Skeletal muscle tissue (tissue), 3 donors: ENCODE measurements at regions not wholly inside any gene's neighbourhood (a gene's known extent, or its start where the extent isn't known, plus 50 kb on each side); places are given as distances from the start of the nearest gene placed in this dataset.
"Not testable (repeated sequence)": the region's sequence is repeated elsewhere in the genome, so short reads cannot be mapped to it uniquely, and the experiment has no call there.

Source experiments
- H3K27ac ChIP-seq: one replicate; pipeline ENCODE4 v1.7.0; 2013; ENCODE audit warnings: mild to moderate bottlenecking, low read depth, low read length, inconsistent platforms
- H3K27me3 ChIP-seq, 3 donors: one replicate each; pipeline ENCODE4 v1.7.0; 2013; ENCODE audit warnings: low read length in 3 of 3; ENCODE audit not compliant: control insufficient read depth in 3 of 3, insufficient read depth in 3 of 3
- H3K36me3 ChIP-seq, 3 donors: one replicate each; pipeline ENCODE4 v1.7.0; 2013; ENCODE audit warnings: low read length in 3 of 3; ENCODE audit not compliant: control insufficient read depth in 3 of 3, insufficient read depth in 3 of 3
- H3K4me1 ChIP-seq, 3 donors: one replicate each; pipeline ENCODE4 v1.7.0; 2013; ENCODE audit warnings: low read length in 3 of 3, mild to moderate bottlenecking in 3 of 3; ENCODE audit not compliant: control insufficient read depth in 3 of 3, insufficient read depth in 3 of 3
- H3K4me3 ChIP-seq, 3 donors: one replicate each; pipeline ENCODE4 v1.7.0; 2013; ENCODE audit warnings: low read length in 3 of 3
- H3K9ac ChIP-seq, 3 donors: one replicate each; pipeline ENCODE4 v1.7.0; 2013; ENCODE audit warnings: low read length in 3 of 3, mild to moderate bottlenecking in 3 of 3, moderate library complexity in 2 of 3, low read depth in 1 of 3
- H3K9me3 ChIP-seq, 3 donors: one replicate each; pipeline ENCODE4 v1.7.0; 2013; ENCODE audit warnings: low read length in 3 of 3; ENCODE audit not compliant: control insufficient read depth in 3 of 3
- donor health status: Osteomylitis.

DNA sequence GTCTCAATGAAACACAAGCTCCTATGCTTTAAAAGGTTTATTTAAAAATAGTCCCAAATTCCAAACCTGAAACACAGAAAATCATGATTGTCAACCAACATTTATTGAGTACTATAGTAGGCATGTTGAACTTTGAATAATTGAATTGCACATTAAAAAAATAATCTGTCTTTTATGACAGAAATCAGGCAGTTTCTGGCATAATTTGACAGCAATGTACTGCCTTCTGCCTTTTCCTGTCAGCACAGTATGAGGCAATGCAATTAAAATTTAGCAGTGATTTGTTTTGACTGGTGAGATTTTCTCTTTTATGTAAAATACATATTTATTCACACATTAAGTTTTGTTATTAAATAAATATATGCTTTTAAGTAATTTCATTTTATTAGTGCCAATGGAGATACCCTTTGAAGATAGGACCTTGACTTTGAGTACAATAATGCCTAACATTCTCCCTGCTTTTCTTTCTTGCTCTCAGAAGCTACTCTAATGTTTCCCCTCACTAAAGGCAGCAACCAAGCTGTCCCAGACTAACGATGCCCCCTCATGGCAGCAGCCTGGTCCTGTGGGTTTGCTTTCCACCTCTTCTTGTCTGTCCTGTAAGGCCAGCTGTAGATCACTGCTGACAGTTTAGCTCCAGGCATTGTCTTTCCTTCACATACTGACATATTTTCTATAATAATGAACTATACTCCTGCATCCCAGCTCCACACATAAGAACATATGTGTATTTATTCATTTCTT is 346.7 kb downstream of the IL20RB start:
- Histone ChIP-seq H3K27ac (no peak overlapping the region), H3K4me1 (no peaks in the 10 kb centered on the region), H3K27me3 (no peaks in the 10 kb centered on the region), H3K9me3 (no peaks in the 10 kb centered on the region), H3K36me3 (no peaks in the 10 kb centered on the region), H3K4me3 (no peak overlapping the region), H3K9ac (no peak overlapping the region)

DNA sequence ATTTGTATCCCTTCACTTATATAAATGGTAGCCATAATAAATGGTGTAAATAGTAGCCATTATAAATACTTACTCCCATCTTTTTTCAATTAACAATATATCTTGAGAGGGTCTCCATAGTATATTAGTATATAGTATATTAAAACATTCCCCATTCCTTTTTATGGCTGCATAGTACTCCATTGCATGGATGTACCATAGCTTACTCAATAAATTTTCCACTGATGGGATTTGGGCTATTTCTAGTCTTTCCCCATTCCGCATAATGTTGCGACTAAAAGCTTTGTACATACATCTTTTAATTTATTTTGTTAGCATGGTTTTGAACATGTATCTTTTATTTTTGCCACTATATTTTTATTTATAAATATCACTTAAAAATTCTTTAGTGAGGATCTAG is 366.3 kb downstream of the IL20RB start:
- Histone ChIP-seq H3K27me3 (no peaks in the 10 kb centered on the region), H3K27ac (no peak overlapping the region), H3K9me3 (no peaks in the 10 kb centered on the region), H3K36me3 (no peaks in the 10 kb centered on the region), H3K4me3 (no peak overlapping the region), H3K9ac (no peak overlapping the region), H3K4me1 (no peaks in the 10 kb centered on the region)

- H3K36me3 ChIP-seq, result no peaks in the 10 kb centered on the region
- H3K9me3 ChIP-seq, result no peaks in the 10 kb centered on the region
- H3K27ac ChIP-seq, result no peak overlapping the region
- no peak overlapping the region for H3K9ac ChIP-seq
- no peaks in the 10 kb centered on the region for H3K4me1 ChIP-seq
- H3K4me3 ChIP-seq, result no peak overlapping the region
- H3K27me3 ChIP-seq, result no peaks in the 10 kb centered on the region
Measured at GRCh38 chr3:137325170-137325569, 367.4 kb downstream of the IL20RB start.

DNA sequence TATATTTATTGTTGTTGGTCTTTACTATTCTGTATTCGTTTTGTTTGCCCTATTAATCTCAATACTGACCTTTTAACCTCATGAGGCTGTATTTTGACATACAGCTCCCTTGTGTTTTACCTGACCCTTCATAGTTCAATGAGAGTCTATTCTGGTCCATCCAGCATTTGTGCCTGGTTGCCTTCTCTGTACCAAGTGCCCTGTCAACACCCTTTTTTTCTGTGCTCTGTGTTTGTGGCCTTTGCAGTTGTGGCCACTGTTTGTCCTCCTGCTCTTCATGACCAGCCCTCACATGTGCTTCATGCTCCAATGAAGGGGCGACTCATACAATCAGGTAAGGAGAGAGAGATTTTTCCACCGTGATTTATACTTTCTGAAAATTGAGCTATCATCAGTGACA is 368.2 kb downstream of the IL20RB start:
- no peaks in the 10 kb centered on the region for H3K9me3 ChIP-seq
- H3K9ac ChIP-seq, result no peak overlapping the region
- H3K27ac ChIP-seq, result no peak overlapping the region
- no peaks in the 10 kb centered on the region for H3K36me3 ChIP-seq
- H3K27me3 ChIP-seq, result no peaks in the 10 kb centered on the region
- no peaks in the 10 kb centered on the region for H3K4me1 ChIP-seq
- no peak overlapping the region for H3K4me3 ChIP-seq

DNA sequence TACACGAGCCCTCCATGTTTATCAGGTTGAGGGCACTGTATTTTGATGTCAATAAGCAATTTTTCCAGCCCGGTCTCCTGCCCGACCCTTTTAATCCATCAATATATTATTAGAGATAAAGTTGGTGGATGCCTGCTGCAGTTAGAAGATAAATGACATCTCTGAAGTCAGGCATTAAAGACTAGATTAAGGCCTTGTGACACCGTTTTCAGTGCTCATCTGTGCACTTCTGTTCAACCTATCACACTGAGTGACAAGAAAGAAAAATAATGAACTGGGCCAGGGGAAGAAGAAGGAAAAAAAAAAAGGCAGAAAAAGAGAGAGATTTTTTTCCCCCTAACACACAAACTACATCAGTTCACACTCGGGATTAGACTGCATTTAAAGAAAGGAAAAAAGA is 371.8 kb downstream of the IL20RB start:
- H3K4me1 ChIP-seq, result no peaks in the 10 kb centered on the region
- H3K9ac ChIP-seq, result no peak overlapping the region
- H3K36me3 ChIP-seq, result no peaks in the 10 kb centered on the region
- peaks cover 0 to 5% (median 0%) of the 10 kb centered on the region in 3 donors for H3K27me3 ChIP-seq
- H3K27ac ChIP-seq, result no peak overlapping the region
- H3K9me3 ChIP-seq, result peaks cover 0 to 2% (median 0%) of the 10 kb centered on the region in 3 donors
- H3K4me3 ChIP-seq, result no peak overlapping the region

GRCh38 chr3:137330246-137330645 is 372.5 kb downstream of the IL20RB start:
- Histone ChIP-seq H3K27me3 (peaks cover 0 to 5% (median 0%) of the 10 kb centered on the region in 3 donors), H3K27ac (no peak overlapping the region), H3K4me1 (no peaks in the 10 kb centered on the region), H3K9me3 (peaks cover 0 to 2% (median 0%) of the 10 kb centered on the region in 3 donors), H3K36me3 (no peaks in the 10 kb centered on the region), H3K9ac (no peak overlapping the region), H3K4me3 (no peak overlapping the region)

DNA sequence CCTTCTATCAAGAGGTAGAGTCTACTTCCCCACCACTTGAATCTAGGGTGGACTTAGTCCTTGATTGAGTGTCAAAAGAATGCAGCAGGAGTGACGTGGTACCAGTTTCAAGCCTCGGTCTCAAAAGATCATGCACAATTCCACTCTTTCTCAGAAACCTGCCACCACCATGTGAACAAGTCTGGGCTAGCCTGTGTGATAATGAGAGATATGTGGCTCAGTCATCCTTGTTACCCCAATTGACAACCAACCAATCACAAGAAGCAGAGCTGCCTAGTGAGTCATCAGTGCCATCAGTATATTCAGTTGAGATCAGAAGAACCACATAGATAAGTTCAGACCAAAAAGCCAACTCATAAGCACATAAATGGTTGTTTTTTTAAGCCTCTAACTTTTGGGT is 374.5 kb downstream of the IL20RB start:
- Histone ChIP-seq H3K9me3 (peaks cover 0 to 2% (median 0%) of the 10 kb centered on the region in 3 donors), H3K4me3 (no peak overlapping the region), H3K9ac (no peak overlapping the region), H3K27me3 (peaks cover 0 to 5% (median 0%) of the 10 kb centered on the region in 3 donors), H3K36me3 (no peaks in the 10 kb centered on the region), H3K27ac (no peak overlapping the region), H3K4me1 (no peaks in the 10 kb centered on the region)

DNA sequence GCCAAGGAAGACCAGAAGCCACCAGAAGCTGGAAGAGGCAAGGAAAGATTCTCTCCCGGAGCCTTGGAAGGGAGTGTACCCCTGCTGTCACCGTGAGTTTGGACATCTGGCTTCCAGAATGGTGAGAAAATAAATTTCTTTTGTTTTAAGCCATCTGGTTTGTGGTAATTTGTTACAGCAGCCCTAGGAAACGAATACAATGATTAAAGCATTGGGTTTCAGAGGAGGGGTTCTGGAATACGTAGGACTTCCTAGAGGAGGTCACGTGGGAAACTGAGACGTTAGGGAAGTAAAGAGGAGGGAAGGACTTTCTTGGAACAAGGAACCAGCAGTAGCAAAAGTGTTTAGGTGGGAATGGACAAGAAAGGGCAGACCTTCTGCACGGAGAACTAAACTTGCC is 377.7 kb downstream of the IL20RB start:
- Histone ChIP-seq H3K9ac (no peak overlapping the region), H3K9me3 (peaks cover 0 to 2% (median 0%) of the 10 kb centered on the region in 3 donors), H3K4me3 (no peak overlapping the region), H3K36me3 (no peaks in the 10 kb centered on the region), H3K27ac (no peak overlapping the region), H3K27me3 (peaks cover 0 to 5% (median 0%) of the 10 kb centered on the region in 3 donors), H3K4me1 (no peaks in the 10 kb centered on the region)

DNA sequence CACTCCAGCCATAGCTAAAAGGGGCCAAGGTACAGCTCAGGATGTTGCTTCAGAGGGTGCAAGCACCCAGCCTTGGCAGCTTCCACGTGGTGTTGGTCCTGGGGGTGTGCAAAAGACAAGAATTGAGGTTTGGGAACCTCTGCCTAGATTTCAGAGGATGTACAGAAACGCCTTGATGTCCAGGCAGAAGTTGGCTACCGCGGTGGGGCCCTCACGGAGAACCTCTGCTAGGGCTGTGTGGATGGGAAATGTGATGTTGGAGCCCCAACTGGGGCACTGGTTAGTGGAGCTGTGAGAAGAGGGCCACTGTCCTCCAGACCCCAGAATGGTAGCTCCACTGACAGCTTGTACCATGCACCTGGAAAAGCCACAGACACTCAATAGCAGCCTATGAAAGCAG is 380.6 kb downstream of the IL20RB start:
- H3K4me3 ChIP-seq, H3K36me3 ChIP-seq, H3K9ac ChIP-seq, H3K27ac ChIP-seq, H3K9me3 ChIP-seq, H3K27me3 ChIP-seq, H3K4me1 ChIP-seq: not testable (repeated sequence)

GRCh38 chr3:137343283-137343682 is 385.5 kb downstream of the IL20RB start:
- Histone ChIP-seq H3K36me3 (no peaks in the 10 kb centered on the region), H3K4me3 (no peak overlapping the region), H3K27me3 (no peaks in the 10 kb centered on the region), H3K27ac (no peak overlapping the region), H3K4me1 (no peaks in the 10 kb centered on the region), H3K9me3 (peaks cover 0 to 2% (median 0%) of the 10 kb centered on the region in 3 donors), H3K9ac (no peak overlapping the region)
